ENCODE measurements at regions not wholly inside any gene's neighbourhood (a gene's known extent, or its start where the extent isn't known, plus 50 kb on each side); places are given as distances from the start of the nearest gene placed in this dataset.
A peak's percentile ranks its signal among the peaks of the same experiment; 100 is the strongest.

DNA sequence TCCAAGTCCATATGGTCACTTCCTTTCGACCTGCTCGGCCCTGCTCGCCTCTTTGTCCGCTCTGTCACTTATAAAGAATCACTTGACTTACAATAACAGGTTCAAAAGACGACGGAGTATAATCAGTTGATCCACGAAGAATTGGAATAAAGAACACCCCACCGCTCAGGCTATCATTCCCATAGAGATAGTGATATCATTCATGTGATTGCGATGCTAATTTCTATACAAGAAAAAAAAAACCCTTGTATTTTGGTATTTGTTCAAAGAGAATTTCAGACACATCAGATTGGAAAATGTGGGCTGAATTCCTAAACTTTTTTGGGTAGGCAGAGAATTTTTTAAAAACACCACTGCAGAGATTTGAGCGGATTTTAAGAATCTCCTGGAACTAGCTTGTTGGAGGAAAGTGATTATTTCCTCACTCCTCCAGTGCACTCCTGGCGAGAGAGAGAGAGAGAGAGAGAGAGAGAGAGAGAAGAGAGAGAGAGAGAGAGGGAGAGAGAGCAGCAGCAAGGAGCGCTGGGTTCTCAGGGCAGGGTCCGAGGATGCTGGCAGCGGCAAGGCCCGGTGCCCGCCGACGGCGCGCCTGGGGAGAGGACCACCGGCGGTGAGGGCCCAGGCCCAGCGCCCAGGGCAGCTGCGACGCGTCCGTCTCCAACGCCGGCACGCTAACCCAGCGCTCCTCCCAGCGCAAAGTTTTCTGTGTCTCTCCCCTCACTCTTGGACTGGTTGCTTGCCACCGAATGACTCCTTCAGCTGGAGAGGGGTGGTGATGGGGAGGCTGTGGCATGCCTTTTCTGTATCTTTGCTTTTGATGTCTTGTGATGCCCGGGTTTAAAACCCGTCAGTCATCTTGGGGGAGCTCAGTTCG, 149.0 kb upstream of the ZNF536 start:
- peaks cover 41% of the 10 kb centered on the region for H3K27me3 ChIP-seq (ENCODE audit: control insufficient read depth, insufficient read depth, low read length)
- BruUV-seq (replicated peaks): no TSS peak
- dilution Hi-C loops (cut with HindIII; ENCODE audit: low sequenced_read_pairs, unreplicated experiment): no loop called here

More for the DNA sequence above, 149.0 kb upstream of the ZNF536 start:
- ATAC-seq (ENCODE audit: low read depth) (no peak), DNase-seq (no peak)
- Histone ChIP-seq H3K4ac (ENCODE audit: low read depth, low read length) (no peak overlapping the region), H2BK20ac (ENCODE audit: low read depth, low read length) (no peak overlapping the region), H2BK15ac (ENCODE audit: low read depth, low read length) (no peak overlapping the region), H2AFZ (replicated peaks; ENCODE audit: low read length, poor library complexity) (no peak overlapping the region), H3K14ac (replicated peaks; ENCODE audit: low read depth, low read length) (no peak overlapping the region), H2BK5ac (ENCODE audit: low read depth, low read length, poor library complexity, severe bottlenecking) (no peak overlapping the region), H3K18ac (ENCODE audit: low read depth, low read length) (no peak overlapping the region), H4K5ac (ENCODE audit: low read depth, low read length) (no peak overlapping the region), H3K79me1 (ENCODE audit: low read depth in 1 of 2, low read length in 2 of 2) (no peaks in the 10 kb centered on the region), H2BK120ac (ENCODE audit: low read depth, low read length) (no peak overlapping the region), H3K4me2 (ENCODE audit: low read depth, low read length) (no peak overlapping the region), H2AK5ac (ENCODE audit: low read depth, low read length) (no peak overlapping the region), H3K56ac (ENCODE audit: extremely low read depth, insufficient read depth, low read length) (no peak overlapping the region), H4K8ac (ENCODE audit: low read depth in 2 of 2, low read length in 2 of 2) (no peak overlapping the region), H3K9me3 (ENCODE audit: control insufficient read depth, insufficient read depth, low read length) (no peaks in the 10 kb centered on the region), H3K27ac (ENCODE audit: insufficient read depth, low read length) (no peak overlapping the region), H3K4me3 (ENCODE audit: insufficient read depth, low read depth, low read length) (no peak overlapping the region), H3K9me1 (ENCODE audit: insufficient read depth, low read length) (no peaks in the 10 kb centered on the region), H3K36me3 (ENCODE audit: control insufficient read depth, insufficient read depth, low read length) (no peaks in the 10 kb centered on the region), H4K20me1 (ENCODE audit: insufficient read depth, low read length) (no peaks in the 10 kb centered on the region), H2AK9ac (replicated peaks; ENCODE audit: low read depth, low read length, poor library complexity) (peak overlapping the region; percentile 42), H3K4me1 (ENCODE audit: control insufficient read depth, insufficient read depth, low read length) (peaks cover 4% of the 10 kb centered on the region; the same call in 1 of the 2 replicates), H3K23ac (ENCODE audit: low read depth, low read length) (no peak overlapping the region), H4K91ac (ENCODE audit: insufficient read depth, low read depth, low read length) (no peak overlapping the region), H3K9ac (ENCODE audit: low read depth, low read length) (no peak overlapping the region)
- TF ChIP-seq, protein P1, sequence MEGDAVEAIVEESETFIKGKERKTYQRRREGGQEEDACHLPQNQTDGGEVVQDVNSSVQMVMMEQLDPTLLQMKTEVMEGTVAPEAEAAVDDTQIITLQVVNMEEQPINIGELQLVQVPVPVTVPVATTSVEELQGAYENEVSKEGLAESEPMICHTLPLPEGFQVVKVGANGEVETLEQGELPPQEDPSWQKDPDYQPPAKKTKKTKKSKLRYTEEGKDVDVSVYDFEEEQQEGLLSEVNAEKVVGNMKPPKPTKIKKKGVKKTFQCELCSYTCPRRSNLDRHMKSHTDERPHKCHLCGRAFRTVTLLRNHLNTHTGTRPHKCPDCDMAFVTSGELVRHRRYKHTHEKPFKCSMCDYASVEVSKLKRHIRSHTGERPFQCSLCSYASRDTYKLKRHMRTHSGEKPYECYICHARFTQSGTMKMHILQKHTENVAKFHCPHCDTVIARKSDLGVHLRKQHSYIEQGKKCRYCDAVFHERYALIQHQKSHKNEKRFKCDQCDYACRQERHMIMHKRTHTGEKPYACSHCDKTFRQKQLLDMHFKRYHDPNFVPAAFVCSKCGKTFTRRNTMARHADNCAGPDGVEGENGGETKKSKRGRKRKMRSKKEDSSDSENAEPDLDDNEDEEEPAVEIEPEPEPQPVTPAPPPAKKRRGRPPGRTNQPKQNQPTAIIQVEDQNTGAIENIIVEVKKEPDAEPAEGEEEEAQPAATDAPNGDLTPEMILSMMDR (conservative IDR thresholded peaks at IDR 0.05; ENCODE audit: low read depth, low read length): no peak
- TF ChIP-seq SMC3 (IDR thresholded peaks at IDR 0.05; ENCODE audit: low read depth, low read length): no peak
- TF ChIP-seq ELK1 (IDR thresholded peaks at IDR 0.05; ENCODE audit: borderline replicate concordance, low read depth, low read length): no peak
- TF ChIP-seq RFX5 (IDR thresholded peaks at IDR 0.05; ENCODE audit: low read depth, low read length): no peak
- no peak for TF ChIP-seq BHLHE40 (IDR thresholded peaks at IDR 0.05; ENCODE audit: low read depth, low read length)
- TF ChIP-seq RAD21 (IDR thresholded peaks at IDR 0.05; ENCODE audit: low read length): no peak
- TF ChIP-seq, protein P2, sequence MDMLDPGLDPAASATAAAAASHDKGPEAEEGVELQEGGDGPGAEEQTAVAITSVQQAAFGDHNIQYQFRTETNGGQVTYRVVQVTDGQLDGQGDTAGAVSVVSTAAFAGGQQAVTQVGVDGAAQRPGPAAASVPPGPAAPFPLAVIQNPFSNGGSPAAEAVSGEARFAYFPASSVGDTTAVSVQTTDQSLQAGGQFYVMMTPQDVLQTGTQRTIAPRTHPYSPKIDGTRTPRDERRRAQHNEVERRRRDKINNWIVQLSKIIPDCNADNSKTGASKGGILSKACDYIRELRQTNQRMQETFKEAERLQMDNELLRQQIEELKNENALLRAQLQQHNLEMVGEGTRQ (IDR thresholded peaks at IDR 0.05; ENCODE audit: low read depth, low read length): no peak
- TF ChIP-seq MAFK (IDR thresholded peaks at IDR 0.05; ENCODE audit: low read depth, low read length): no peak
- no peak for TF ChIP-seq FOS (IDR thresholded peaks at IDR 0.05; ENCODE audit: low read depth, low read length)
- in situ Hi-C loops (cut with MboI; ENCODE audit: low sequenced_read_pairs) (no loop called here), intact Hi-C loops (cut with micrococcal nuclease) (loop anchor here (10.0 kb wide), 2 partner anchors 278 to 422 kb away; partner anchors contain the start of gene URI1)
- ChIA-PET POLR2A (ENCODE audit: unreplicated experiment) (no interaction called here), CTCF (interaction anchor here (0.6 kb wide), 1 partner anchor 184 kb away, joined by 4 read pairs; no protein-coding TSS in a partner anchor)
- 16% methylated on average over 16 of the region's 36 CpGs; no CpG with 5 or more reads in 1 of the 2 experiments for WGBS, 2 experiments (ENCODE audit: extremely low coverage in 2 of 2, insufficient read length in 1 of 2)

All from IMR-90 (cell line).